Thymus (tissue), 11 donors: ENCODE measurements at regions not wholly inside any gene's neighbourhood (a gene's known extent, or its start where the extent isn't known, plus 50 kb on each side); places are given as distances from the start of the nearest gene placed in this dataset.

Experiments
- DNase-seq, 9 donors: peaks; one replicate each; pipeline ENCODE4 v3.0.0-alpha.2; 2013; ENCODE audit warnings: low spot score in 9 of 9, low read depth in 6 of 9, missing footprints in 1 of 9
- H3K27ac ChIP-seq, 2 donors: one replicate each; pipeline ENCODE4 v1.5.1; 2013; ENCODE audit warnings: control low read depth in 1 of 2, low read depth in 1 of 2, low read length in 1 of 2, mild to moderate bottlenecking in 1 of 2, moderate library complexity in 1 of 2
- H3K27me3 ChIP-seq, 2 donors: one replicate each; pipeline ENCODE4 v1.5.1; 2013; ENCODE audit warnings: low read length in 1 of 2; ENCODE audit not compliant: control insufficient read depth in 2 of 2, insufficient read depth in 1 of 2
- H3K36me3 ChIP-seq, 2 donors: one replicate each; pipeline ENCODE4 v1.5.1; 2013; ENCODE audit warnings: low read length in 1 of 2, mild to moderate bottlenecking in 1 of 2, moderate library complexity in 1 of 2; ENCODE audit not compliant: control insufficient read depth in 2 of 2, insufficient read depth in 2 of 2
- H3K4me1 ChIP-seq, 2 donors: one replicate each; pipeline ENCODE4 v1.5.1; 2013; ENCODE audit warnings: low read length in 2 of 2; ENCODE audit not compliant: control insufficient read depth in 2 of 2, insufficient read depth in 2 of 2
- H3K4me3 ChIP-seq, 2 donors: one replicate each; pipeline ENCODE4 v1.5.1; 2013; ENCODE audit warnings: low read length in 2 of 2, control low read depth in 1 of 2, mild to moderate bottlenecking in 1 of 2
- H3K9me3 ChIP-seq, 2 donors: one replicate each; pipeline ENCODE4 v1.5.1; 2013; ENCODE audit warnings: low read length in 1 of 2, mild to moderate bottlenecking in 1 of 2; ENCODE audit not compliant: control insufficient read depth in 2 of 2, insufficient read depth in 1 of 2
- WGBS: extraction: QIAGEN DNeasy Blood & Tissue Kit; methylation state at CpG from one replicate; pipeline ENCODE4 v1.1.7; 2013; 5-methylcytosine and 5-hydroxymethylcytosine counted together
- donor health status: healthy.

DNA sequence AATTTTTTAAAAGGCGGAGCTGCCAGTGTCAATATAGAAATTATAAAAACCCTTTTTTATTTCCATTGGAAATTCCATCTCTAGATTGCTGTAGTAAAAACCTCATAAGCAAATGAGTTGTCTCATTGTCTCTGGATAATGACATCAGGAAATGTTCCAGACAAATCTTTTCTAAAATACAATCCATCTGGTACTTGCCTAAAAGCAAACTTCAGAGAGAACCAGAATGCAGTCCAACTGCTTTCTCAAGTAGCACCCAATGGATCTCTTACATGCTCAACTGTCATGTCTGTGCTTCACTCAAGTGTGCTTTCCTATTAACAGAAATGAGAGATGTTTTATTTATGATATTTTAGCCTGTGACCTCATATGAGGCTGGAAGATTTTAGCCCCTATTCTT lies 399.6 kb upstream of the NDST3 start:
- Histone ChIP-seq H3K27ac (no peak overlapping the region), H3K4me1 (no peaks in the 10 kb centered on the region), H3K4me3 (no peak overlapping the region), H3K27me3 (no peaks in the 10 kb centered on the region), H3K36me3 (no peaks in the 10 kb centered on the region), H3K9me3 (no peaks in the 10 kb centered on the region)
- no peak for DNase-seq
- WGBS, result 92% methylated on average over 1 of the region's 1 CpG

DNA sequence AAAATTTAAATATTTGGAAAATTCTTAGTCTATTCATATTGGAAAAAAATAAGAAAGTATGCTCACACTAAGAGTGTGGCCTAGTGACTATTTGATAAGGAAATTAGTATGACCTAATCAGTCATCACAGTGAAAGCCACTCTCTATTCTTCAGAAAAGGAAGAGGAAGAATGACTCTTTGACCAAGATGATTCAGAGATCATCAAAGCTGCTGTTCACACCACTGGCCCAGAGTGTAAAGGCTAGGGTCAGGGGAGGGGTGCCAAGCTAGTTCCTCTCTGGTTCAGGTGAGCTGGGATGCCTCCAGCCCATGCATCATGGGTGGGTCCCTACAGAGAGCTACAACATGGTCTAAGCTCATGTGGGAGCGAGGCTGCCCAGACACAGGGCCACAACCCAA lies 396.9 kb upstream of the NDST3 start:
- WGBS, result 92% methylated on average over 1 of the region's 1 CpG
- Histone ChIP-seq H3K4me1 (no peaks in the 10 kb centered on the region), H3K4me3 (no peak overlapping the region), H3K36me3 (no peaks in the 10 kb centered on the region), H3K9me3 (no peaks in the 10 kb centered on the region), H3K27me3 (no peaks in the 10 kb centered on the region), H3K27ac (no peak overlapping the region)
- no peak for DNase-seq

DNA sequence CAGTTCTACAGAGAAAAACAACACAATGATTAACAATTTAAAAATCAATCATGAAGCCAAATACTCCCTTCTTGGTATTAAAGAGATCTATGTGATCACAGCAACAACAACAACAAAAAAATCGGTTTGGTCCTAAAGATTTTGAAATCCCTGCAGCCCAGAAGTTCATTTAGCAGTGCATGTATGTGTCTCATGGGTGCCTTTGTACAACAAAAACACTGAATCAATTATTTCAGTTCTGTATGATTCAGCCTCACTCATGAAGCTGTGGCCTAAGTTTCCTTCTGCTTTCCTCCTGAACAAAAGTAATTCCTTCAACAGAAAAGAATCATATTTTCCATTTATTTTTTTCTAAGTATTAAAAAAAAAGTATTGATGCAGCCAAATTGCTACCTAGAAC lies 393.4 kb upstream of the NDST3 start:
- H3K27ac ChIP-seq, result no peak overlapping the region
- H3K36me3 ChIP-seq, result no peaks in the 10 kb centered on the region
- DNase-seq, result no peak
- H3K27me3 ChIP-seq, result no peaks in the 10 kb centered on the region
- no peaks in the 10 kb centered on the region for H3K4me1 ChIP-seq
- WGBS, result 72% methylated on average over 1 of the region's 1 CpG
- no peak overlapping the region for H3K4me3 ChIP-seq
- no peaks in the 10 kb centered on the region for H3K9me3 ChIP-seq

DNA sequence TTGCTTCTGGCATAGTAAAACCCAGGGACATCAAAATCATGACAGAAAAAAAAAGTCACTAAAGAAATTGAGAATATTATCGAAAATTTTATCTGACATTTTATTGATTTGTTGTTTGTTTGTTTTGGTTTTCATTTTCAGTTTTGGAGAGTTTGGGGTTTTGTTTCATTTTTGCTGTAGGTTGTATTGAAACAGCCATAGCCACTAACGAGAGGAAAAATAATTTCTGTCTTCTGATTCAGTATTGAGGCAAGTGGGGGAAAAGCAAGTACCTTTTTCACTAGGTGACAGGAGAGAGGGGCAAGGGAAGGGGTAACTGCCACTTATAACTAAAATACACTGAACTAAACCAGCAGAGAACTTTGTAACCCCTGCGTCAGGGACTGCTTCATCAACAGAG lies 392.8 kb upstream of the NDST3 start:
- 93% methylated on average over 3 of the region's 3 CpGs for WGBS
- H3K27ac ChIP-seq, result no peak overlapping the region
- no peaks in the 10 kb centered on the region for H3K36me3 ChIP-seq
- no peak for DNase-seq
- no peak overlapping the region for H3K4me3 ChIP-seq
- no peaks in the 10 kb centered on the region for H3K9me3 ChIP-seq
- no peaks in the 10 kb centered on the region for H3K4me1 ChIP-seq
- no peaks in the 10 kb centered on the region for H3K27me3 ChIP-seq

DNA sequence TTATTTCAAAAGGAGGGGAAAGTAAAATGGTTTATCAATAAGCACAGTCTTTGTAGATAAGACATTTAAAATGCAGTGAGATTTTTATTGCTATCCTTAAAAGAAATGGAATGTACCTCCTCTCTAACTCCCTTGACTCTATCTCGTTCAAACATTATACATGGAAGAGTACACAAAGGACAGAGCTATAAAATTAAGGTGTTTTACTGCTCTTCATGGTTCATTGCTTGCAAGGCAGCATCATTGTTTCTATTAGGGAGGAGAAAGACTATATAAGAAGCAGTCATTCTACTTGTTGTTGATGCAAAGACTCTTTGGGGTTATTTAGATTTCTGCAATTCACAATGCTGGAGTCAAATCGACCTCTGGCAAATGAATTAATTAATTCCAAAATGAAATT lies 380.2 kb upstream of the NDST3 start:
- H3K4me3 ChIP-seq, result no peak overlapping the region
- DNase-seq, result no peak
- 68% methylated on average over 2 of the region's 2 CpGs for whole genome bisulfite sequencing
- H3K27ac ChIP-seq, result no peak overlapping the region
- H3K9me3 ChIP-seq, result no peaks in the 10 kb centered on the region
- no peaks in the 10 kb centered on the region for H3K36me3 ChIP-seq
- H3K4me1 ChIP-seq, result no peaks in the 10 kb centered on the region
- H3K27me3 ChIP-seq, result no peaks in the 10 kb centered on the region

DNA sequence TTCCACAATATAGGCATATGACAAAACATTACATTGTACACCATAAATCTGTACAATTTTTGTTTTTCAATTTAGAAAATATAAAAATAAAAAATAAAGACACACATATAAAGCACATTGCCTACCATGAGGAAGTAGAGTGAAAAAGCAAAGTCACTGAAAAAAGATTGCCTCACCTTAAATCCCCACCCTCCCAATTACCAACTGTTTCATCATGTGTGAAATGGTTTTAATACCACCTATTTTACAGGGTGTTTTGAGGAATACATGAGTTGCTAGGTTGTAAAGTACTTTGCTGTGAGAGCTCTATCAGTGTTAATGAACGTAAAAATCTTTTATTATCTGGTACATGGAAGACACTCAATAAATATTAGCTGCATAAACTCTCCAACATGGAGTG lies 373.6 kb upstream of the NDST3 start:
- H3K4me1 ChIP-seq, result no peaks in the 10 kb centered on the region
- DNase-seq, result no peak
- H3K4me3 ChIP-seq, result no peak overlapping the region
- no peaks in the 10 kb centered on the region for H3K9me3 ChIP-seq
- WGBS, result 95% methylated on average over 1 of the region's 1 CpG
- no peaks in the 10 kb centered on the region for H3K36me3 ChIP-seq
- no peak overlapping the region for H3K27ac ChIP-seq
- no peaks in the 10 kb centered on the region for H3K27me3 ChIP-seq

DNA sequence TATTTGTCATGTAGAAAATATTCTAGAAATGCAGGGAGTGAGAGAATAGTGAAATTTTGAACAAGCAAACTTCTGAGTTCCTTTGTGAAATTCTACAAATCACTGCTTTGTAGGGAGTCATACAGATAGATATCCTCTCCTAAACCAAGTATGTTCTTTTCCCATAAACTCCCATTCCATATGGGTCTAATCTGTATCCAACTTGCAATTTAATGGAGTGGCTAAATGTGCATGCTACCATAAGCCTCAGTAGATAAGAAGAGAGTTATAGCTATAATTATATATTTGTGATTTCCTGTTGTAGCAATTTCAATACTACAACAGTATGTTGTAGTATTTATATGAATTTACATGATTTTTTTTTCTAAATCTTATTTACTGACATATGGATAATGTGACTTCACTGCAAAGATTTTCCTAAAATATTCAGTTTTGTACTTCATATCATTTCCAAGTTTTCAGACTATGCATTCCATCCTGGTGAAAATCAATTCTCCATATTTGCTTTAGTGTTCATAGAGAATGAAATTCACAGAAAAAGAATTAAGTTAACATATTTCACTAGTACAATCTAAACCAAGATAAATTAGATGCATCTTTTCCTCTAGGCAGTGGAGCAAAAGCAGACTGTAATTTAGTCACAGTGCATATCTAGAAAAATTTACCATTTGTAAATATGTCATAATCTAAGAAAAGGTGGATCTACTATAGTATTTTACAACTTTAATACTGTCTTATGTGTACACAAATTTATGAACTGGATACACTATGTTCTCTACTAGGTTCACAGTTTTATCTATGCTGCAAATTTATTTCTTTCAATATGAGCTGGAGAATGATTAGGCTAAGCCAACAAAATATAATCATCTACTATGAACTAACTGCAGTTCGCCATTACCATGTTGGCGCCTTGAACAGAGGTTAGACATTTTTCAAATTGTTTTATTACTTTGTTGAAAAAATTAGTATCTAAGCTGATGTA lies 372.9 kb upstream of the NDST3 start:
- H3K36me3 ChIP-seq, result no peaks in the 10 kb centered on the region
- WGBS, result 97% methylated on average over 2 of the region's 2 CpGs

DNA sequence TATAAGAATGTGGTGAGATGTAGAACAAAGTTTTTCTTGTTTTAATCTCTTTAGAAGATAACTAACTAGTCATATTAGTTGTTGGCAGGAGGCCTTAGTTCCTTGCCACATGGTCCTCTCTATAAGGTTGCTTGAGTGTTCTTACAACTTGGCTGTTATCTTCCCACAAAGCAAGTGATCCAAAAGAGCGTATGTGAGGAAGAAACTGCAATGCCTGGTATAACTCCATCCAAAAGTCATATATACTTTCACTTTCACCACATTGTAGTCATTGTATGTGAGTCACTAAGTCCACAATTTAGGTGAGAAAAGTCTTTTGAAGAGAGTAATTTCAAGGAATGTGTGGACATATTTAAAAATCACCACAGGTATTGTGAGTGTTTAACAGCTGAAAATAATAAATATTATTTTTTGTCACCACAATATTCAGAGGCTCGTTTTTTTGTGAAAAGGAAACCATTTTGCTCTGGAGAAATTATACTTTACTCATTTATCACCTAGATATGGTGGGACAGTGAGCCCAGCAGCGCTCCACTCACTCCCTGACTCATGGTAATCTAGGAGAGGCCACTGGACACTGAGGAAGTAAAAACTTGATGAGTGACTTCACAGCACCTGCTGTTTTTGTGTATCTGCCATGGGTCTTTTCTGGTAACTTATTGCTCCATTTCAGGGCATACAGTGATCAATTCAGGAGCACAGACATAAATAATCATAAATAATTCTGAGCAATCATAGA lies 369.4 kb upstream of the NDST3 start:
- no peak overlapping the region for H3K4me3 ChIP-seq
- no peak for DNase-seq
- no peaks in the 10 kb centered on the region for H3K4me1 ChIP-seq
- H3K9me3 ChIP-seq, result no peaks in the 10 kb centered on the region
- no peak overlapping the region for H3K27ac ChIP-seq
- H3K36me3 ChIP-seq, result no peaks in the 10 kb centered on the region
- no peaks in the 10 kb centered on the region for H3K27me3 ChIP-seq
- 84% methylated on average over 3 of the region's 3 CpGs for WGBS

More for the DNA sequence above, 372.9 kb upstream of the NDST3 start:
- H3K4me1 ChIP-seq, result no peaks in the 10 kb centered on the region
- H3K4me3 ChIP-seq, result no peak overlapping the region
- no peak overlapping the region for H3K27ac ChIP-seq
- no peaks in the 10 kb centered on the region for H3K9me3 ChIP-seq
- no peaks in the 10 kb centered on the region for H3K27me3 ChIP-seq
- DNase-seq, result no peak

DNA sequence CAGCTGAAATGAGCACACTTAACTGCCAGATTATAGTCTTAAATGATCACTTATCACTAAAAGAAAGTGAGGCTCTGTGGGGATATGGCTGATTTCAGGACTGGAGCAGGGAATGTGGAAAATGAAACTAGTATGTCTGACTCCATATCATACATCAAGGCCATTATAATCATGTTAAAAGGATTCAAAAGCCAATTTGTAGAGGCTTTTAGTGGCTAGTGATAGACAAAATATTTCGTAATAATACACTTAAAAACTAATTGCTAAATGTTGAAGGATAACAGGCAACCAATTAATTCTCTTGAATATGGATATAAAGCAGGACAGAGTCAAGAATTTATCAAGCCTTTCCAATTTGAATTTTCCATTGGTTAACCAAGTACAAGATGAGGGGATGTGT lies 358.1 kb upstream of the NDST3 start:
- Histone ChIP-seq H3K4me3 (no peak overlapping the region), H3K27ac (no peak overlapping the region), H3K27me3 (no peaks in the 10 kb centered on the region), H3K36me3 (no peaks in the 10 kb centered on the region), H3K4me1 (no peaks in the 10 kb centered on the region), H3K9me3 (no peaks in the 10 kb centered on the region)
- 0% methylated on average over 1 of the region's 1 CpG for WGBS
- DNase-seq, result no peak
